ENCODE measurements at regions not wholly inside any gene's neighbourhood (a gene's known extent, or its start where the extent isn't known, plus 50 kb on each side); places are given as distances from the start of the nearest gene placed in this dataset.

DNA sequence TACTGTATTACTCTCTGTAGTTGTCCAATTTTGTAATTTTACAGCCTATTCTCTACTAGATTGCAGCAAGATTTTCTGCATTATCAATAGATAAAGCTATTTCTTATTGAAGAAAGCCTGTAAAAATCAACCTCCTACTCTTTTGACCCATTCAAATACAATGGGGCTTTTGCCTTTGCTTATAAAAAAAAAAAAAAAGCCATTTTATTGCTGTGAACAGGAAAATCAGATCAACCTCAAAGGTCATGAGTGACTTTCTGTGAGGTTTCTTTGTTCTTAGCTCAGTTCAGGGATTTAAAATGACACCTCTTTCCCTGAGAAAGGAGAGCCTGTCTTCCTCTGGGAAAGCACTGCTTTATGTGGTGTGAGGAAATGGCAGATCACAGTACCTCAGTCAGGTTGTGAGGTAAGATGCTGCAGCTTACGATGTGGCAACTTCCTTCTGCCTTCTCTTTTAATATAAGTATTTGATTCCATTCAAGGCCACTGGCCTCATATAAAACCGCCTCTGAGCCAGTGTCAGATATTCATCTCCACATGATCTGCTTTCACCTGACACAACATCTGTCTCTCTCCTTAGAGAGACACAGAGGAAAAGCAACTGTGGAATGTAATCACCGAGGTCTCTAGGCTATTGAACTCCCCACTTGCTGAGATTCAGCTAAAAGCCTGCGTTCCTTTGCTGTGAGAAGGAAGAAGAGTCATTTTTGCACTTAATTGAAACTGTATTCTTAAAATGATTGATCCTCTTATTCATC lies 161.5 kb upstream of the MB21D2 start:
- TF ChIP-seq, protein P1, sequence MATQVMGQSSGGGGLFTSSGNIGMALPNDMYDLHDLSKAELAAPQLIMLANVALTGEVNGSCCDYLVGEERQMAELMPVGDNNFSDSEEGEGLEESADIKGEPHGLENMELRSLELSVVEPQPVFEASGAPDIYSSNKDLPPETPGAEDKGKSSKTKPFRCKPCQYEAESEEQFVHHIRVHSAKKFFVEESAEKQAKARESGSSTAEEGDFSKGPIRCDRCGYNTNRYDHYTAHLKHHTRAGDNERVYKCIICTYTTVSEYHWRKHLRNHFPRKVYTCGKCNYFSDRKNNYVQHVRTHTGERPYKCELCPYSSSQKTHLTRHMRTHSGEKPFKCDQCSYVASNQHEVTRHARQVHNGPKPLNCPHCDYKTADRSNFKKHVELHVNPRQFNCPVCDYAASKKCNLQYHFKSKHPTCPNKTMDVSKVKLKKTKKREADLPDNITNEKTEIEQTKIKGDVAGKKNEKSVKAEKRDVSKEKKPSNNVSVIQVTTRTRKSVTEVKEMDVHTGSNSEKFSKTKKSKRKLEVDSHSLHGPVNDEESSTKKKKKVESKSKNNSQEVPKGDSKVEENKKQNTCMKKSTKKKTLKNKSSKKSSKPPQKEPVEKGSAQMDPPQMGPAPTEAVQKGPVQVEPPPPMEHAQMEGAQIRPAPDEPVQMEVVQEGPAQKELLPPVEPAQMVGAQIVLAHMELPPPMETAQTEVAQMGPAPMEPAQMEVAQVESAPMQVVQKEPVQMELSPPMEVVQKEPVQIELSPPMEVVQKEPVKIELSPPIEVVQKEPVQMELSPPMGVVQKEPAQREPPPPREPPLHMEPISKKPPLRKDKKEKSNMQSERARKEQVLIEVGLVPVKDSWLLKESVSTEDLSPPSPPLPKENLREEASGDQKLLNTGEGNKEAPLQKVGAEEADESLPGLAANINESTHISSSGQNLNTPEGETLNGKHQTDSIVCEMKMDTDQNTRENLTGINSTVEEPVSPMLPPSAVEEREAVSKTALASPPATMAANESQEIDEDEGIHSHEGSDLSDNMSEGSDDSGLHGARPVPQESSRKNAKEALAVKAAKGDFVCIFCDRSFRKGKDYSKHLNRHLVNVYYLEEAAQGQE (IDR thresholded peaks at IDR 0.05; ENCODE audit: insufficient read depth in 1 of 2, low read depth in 2 of 2, low read length in 2 of 2), result no peak

GRCh38 chr3:193080821-193081365 lies 160.1 kb upstream of the PLAAT1 start:
- no peak for TF ChIP-seq TAF1 (IDR thresholded peaks at IDR 0.05; ENCODE audit: borderline replicate concordance, insufficient read depth, low read length)
- TF ChIP-seq FOXP2 (optimal IDR thresholded peaks at IDR 0.05; ENCODE audit: borderline replicate concordance, extremely low read depth, extremely low read length, insufficient read depth), result no peak
- TF ChIP-seq, protein P1 (IDR thresholded peaks at IDR 0.05; ENCODE audit: insufficient read depth in 1 of 2, low read depth in 2 of 2, low read length in 2 of 2), result no peak
- TF ChIP-seq POLR2AphosphoS5 (IDR thresholded peaks at IDR 0.05; ENCODE audit: low read depth, low read length), result no peak
- no peak for TF ChIP-seq SIN3A (IDR thresholded peaks at IDR 0.05; ENCODE audit: borderline replicate concordance, insufficient read depth, low read length)

DNA sequence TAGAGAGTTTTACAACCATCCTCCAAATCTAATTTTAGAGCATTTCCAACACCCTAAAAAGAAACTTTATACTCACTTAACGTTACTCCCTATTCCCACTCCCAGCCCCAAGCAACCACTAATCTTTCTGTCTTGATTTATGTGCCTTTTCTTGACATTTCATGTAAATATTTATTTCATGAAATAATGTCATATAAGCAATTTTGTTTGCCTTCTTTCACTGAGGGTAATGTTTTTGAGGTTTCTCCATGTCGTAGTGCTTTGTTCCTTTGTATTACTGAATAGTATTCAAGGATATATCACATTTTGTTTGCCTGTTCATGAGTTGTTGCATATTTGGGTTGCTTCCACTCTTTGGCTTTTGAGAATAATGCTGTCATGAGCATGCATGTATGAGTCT lies 155.4 kb upstream of the PLAAT1 start:
- TF ChIP-seq SIN3A (IDR thresholded peaks at IDR 0.05; ENCODE audit: borderline replicate concordance, insufficient read depth, low read length) (no peak), FOXP2 (optimal IDR thresholded peaks at IDR 0.05; ENCODE audit: borderline replicate concordance, extremely low read depth, extremely low read length, insufficient read depth) (no peak), POLR2AphosphoS5 (IDR thresholded peaks at IDR 0.05; ENCODE audit: low read depth, low read length) (no peak), TAF1 (IDR thresholded peaks at IDR 0.05; ENCODE audit: borderline replicate concordance, insufficient read depth, low read length) (no peak)
- TF ChIP-seq, protein P1 (IDR thresholded peaks at IDR 0.05; ENCODE audit: insufficient read depth in 1 of 2, low read depth in 2 of 2, low read length in 2 of 2), result no peak

DNA sequence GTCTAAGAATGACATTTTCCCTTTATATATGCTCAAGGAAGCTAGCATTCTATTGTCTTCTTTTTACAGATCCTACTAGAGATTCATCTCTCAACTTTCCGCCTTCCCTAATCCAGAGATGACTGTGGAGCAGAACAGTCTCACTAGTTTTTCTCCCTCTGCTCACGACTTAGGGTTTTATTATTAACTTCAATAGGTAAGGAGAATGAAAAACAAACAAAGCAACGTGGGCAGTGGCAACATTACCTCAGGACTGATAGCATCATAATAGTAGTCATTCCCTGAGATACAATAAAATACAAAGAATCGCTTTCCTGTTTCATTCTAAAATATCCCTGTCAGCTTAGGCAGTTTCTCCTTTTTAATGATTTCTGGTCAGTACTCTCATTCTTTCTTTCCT lies 154.3 kb upstream of the PLAAT1 start:
- TF ChIP-seq FOXP2 (optimal IDR thresholded peaks at IDR 0.05; ENCODE audit: borderline replicate concordance, extremely low read depth, extremely low read length, insufficient read depth) (no peak), TAF1 (IDR thresholded peaks at IDR 0.05; ENCODE audit: borderline replicate concordance, insufficient read depth, low read length) (no peak)

GRCh38 chr3:193087336-193087735 lies 153.7 kb upstream of the PLAAT1 start:
- no peak for TF ChIP-seq SIN3A (IDR thresholded peaks at IDR 0.05; ENCODE audit: borderline replicate concordance, insufficient read depth, low read length)
- TF ChIP-seq, protein P1 (IDR thresholded peaks at IDR 0.05; ENCODE audit: insufficient read depth in 1 of 2, low read depth in 2 of 2, low read length in 2 of 2), result no peak
- TF ChIP-seq FOXP2 (optimal IDR thresholded peaks at IDR 0.05; ENCODE audit: borderline replicate concordance, extremely low read depth, extremely low read length, insufficient read depth), result no peak
- no peak for TF ChIP-seq POLR2AphosphoS5 (IDR thresholded peaks at IDR 0.05; ENCODE audit: low read depth, low read length)
- TF ChIP-seq TAF1 (IDR thresholded peaks at IDR 0.05; ENCODE audit: borderline replicate concordance, insufficient read depth, low read length), result no peak
